Small intestine (tissue), 7 donors: ENCODE measurements at regions not wholly inside any gene's neighbourhood (a gene's known extent, or its start where the extent isn't known, plus 50 kb on each side); places are given as distances from the start of the nearest gene placed in this dataset.

Experiments used
- DNase-seq, 2 donors: peaks; one replicate each; pipeline versions ENCODE4 v3.0.0 to v3.0.0-alpha.2; 2013
- FAIRE-seq: peaks from 2 replicates; lab custom pipeline; 2012; peaks lifted over from hg19 to GRCh38; lab: Jason Lieb, UNC
- H3K27ac ChIP-seq, 3 donors: one replicate each; pipeline ENCODE4 v1.5.1; 2013; ENCODE audit warnings: low read length in 2 of 3, mild to moderate bottlenecking in 2 of 3, control low read depth in 1 of 3, inconsistent platforms in 1 of 3, low read depth in 1 of 3, moderate library complexity in 1 of 3
- H3K27me3 ChIP-seq, 3 donors: one replicate each; pipeline ENCODE4 v1.6.1; 2013; ENCODE audit warnings: low read length in 3 of 3, inconsistent platforms in 1 of 3; ENCODE audit not compliant: control insufficient read depth in 3 of 3, insufficient read depth in 3 of 3
- H3K36me3 ChIP-seq, 3 donors: one replicate each; pipeline ENCODE4 v1.6.1; 2013; ENCODE audit warnings: low read length in 3 of 3, inconsistent platforms in 1 of 3, low read depth in 1 of 3, mild to moderate bottlenecking in 1 of 3, moderate library complexity in 1 of 3; ENCODE audit not compliant: control insufficient read depth in 3 of 3, insufficient read depth in 2 of 3
- H3K4me1 ChIP-seq, 3 donors: one replicate each; pipeline ENCODE4 v1.6.1; 2013; ENCODE audit warnings: low read length in 2 of 3, inconsistent platforms in 1 of 3, low read depth in 1 of 3, mild to moderate bottlenecking in 1 of 3, moderate library complexity in 1 of 3; ENCODE audit not compliant: control insufficient read depth in 3 of 3, insufficient read depth in 2 of 3
- H3K4me3 ChIP-seq, 3 donors: one replicate each; pipeline ENCODE4 v1.5.1; 2013; ENCODE audit warnings: low read length in 3 of 3, control low read depth in 1 of 3, inconsistent platforms in 1 of 3, low read depth in 1 of 3, mild to moderate bottlenecking in 1 of 3, moderate library complexity in 1 of 3
- H3K9me3 ChIP-seq, 2 donors: one replicate each; pipeline ENCODE4 v1.6.1; 2013; ENCODE audit warnings: low read depth in 1 of 2, low read length in 1 of 2; ENCODE audit not compliant: control insufficient read depth in 2 of 2, insufficient read depth in 1 of 2
- WGBS, 3 donors: extraction: QIAGEN DNeasy Blood & Tissue Kit; methylation state at CpG; one replicate each; pipeline ENCODE4 v1.1.7; 2013; 5-methylcytosine and 5-hydroxymethylcytosine counted together
- donor health status: healthy with polysubstance abuse.
- donor health status: control.
- donor health status: control.
- donor health status: Bipolar disorder and iron deficiency.
- donor health status: healthy.

DNA sequence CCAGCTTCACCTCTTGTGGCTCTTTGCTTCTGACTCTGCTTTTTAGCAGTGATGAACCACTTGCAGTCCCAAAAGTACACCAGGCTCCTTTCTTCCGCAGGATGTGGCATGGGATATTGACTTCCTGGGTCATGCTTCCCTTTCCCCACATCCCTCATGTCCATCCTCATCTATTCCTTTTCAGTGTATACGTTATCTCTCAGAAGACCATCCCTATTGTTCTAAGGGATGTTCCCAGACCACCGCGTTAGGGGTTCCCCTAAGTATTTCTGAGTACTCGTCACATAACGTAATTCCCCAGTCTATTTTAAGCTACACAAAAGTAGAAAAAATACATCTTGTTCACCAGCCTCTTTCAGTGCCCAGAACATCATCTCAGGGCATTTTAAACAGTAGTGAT is 71.1 kb upstream of the NLGN4X start:
- Histone ChIP-seq H3K36me3 (no peaks in the 10 kb centered on the region), H3K27me3 (no peaks in the 10 kb centered on the region), H3K4me1 (no peaks in the 10 kb centered on the region), H3K9me3 (no peaks in the 10 kb centered on the region), H3K4me3 (no peak overlapping the region), H3K27ac (no peak overlapping the region)
- DNase-seq (no peak), FAIRE-seq (no peak)
- 89 to 94% (median 89%) methylated on average over 6 of the region's 6 CpGs for WGBS, 3 donors

GRCh38 chrX:6293716-6294115 is 65.0 kb upstream of the NLGN4X start:
- no peak for FAIRE-seq
- H3K4me1 ChIP-seq, result no peaks in the 10 kb centered on the region
- DNase-seq, result no peak
- H3K36me3 ChIP-seq, result no peaks in the 10 kb centered on the region
- H3K27ac ChIP-seq, result no peak overlapping the region
- H3K9me3 ChIP-seq, result no peaks in the 10 kb centered on the region
- WGBS, 3 donors, result 77 to 84% (median 83%) methylated on average over 8 of the region's 8 CpGs
- no peak overlapping the region for H3K4me3 ChIP-seq
- no peaks in the 10 kb centered on the region for H3K27me3 ChIP-seq

- DNase-seq (no peak), FAIRE-seq (no peak)
- no peak overlapping the region for H3K4me3 ChIP-seq
- 55 to 73% (median 58%) methylated on average over 3 of the region's 3 CpGs for WGBS, 3 donors
- no peaks in the 10 kb centered on the region for H3K4me1 ChIP-seq
- H3K27me3 ChIP-seq, result no peaks in the 10 kb centered on the region
- H3K36me3 ChIP-seq, result no peaks in the 10 kb centered on the region
- H3K9me3 ChIP-seq, result no peaks in the 10 kb centered on the region
- H3K27ac ChIP-seq, result no peak overlapping the region
These were observed 63.9 kb upstream of the NLGN4X start for GRCh38 chrX:6292599-6292998.

DNA sequence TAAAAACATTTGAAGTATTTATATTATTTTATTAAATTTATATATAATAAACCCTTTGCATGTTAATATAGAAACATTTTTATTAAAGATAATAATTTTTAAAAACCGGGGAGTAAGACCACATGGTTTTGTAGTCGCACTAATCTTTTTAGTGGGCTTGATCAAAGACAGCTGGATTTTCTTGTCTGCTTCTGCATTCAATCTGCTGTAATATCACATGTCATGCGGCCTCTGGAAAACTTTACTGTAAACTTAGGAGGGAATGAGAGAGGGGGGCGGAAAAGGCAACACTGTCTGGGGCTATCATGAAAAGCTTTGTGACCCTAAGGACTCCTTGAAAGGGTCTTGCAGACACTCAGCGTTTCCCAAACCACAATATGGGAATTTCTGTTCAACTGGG is 62.8 kb upstream of the NLGN4X start:
- Histone ChIP-seq H3K27me3 (no peaks in the 10 kb centered on the region), H3K4me1 (no peaks in the 10 kb centered on the region), H3K27ac (no peak overlapping the region), H3K4me3 (no peak overlapping the region), H3K9me3 (no peaks in the 10 kb centered on the region), H3K36me3 (no peaks in the 10 kb centered on the region)
- DNase-seq (no peak), FAIRE-seq (no peak)
- WGBS, 3 donors, result 58 to 75% (median 70%) methylated on average over 5 of the region's 5 CpGs

GRCh38 chrX:6283826-6284225 is 55.2 kb upstream of the NLGN4X start:
- Histone ChIP-seq H3K4me3 (no peak overlapping the region), H3K4me1 (no peaks in the 10 kb centered on the region), H3K36me3 (no peaks in the 10 kb centered on the region), H3K9me3 (no peaks in the 10 kb centered on the region), H3K27me3 (no peaks in the 10 kb centered on the region), H3K27ac (no peak overlapping the region)
- FAIRE-seq (no peak), DNase-seq (no peak)
- 68 to 87% (median 85%) methylated on average over 1 of the region's 1 CpG for WGBS, 3 donors

GRCh38 chrX:6279277-6279909 is 50.7 kb upstream of the NLGN4X start:
- no peak for FAIRE-seq
- no peaks in the 10 kb centered on the region for H3K9me3 ChIP-seq
- H3K36me3 ChIP-seq, result no peaks in the 10 kb centered on the region
- H3K4me3 ChIP-seq, result no peak overlapping the region
- no peak for DNase-seq
- H3K27ac ChIP-seq, result no peak overlapping the region
- no peaks in the 10 kb centered on the region for H3K4me1 ChIP-seq
- no peaks in the 10 kb centered on the region for H3K27me3 ChIP-seq
- WGBS, 3 donors, result 44 to 51% (median 47%) methylated on average over 5 of the region's 5 CpGs
